ENCODE measurements at regions not wholly inside any gene's neighbourhood (a gene's known extent, or its start where the extent isn't known, plus 50 kb on each side); places are given as distances from the start of the nearest gene placed in this dataset.

GRCh38 chr2:57859755-57860154, 186.9 kb upstream of the VRK2 start:
- Mint-ChIP-seq H3K27me3 (ENCODE audit: insufficient read depth, unreplicated experiment) (no peaks in the 10 kb centered on the region), H3K9me3 (ENCODE audit: unreplicated experiment) (no peaks in the 10 kb centered on the region), H3K4me1 (ENCODE audit: low read depth, unreplicated experiment) (peaks cover 13% of the 10 kb centered on the region), H3K4me3 (ENCODE audit: unreplicated experiment) (no peak overlapping the region), H3K27ac (ENCODE audit: unreplicated experiment) (no peak overlapping the region), H3K36me3 (ENCODE audit: insufficient read depth, unreplicated experiment) (no peaks in the 10 kb centered on the region)
- ChIA-PET POLR2A (no interaction called here), CTCF (no interaction called here)
- no peaks in the 10 kb centered on the region for H3K27me3 ChIP-seq (replicated peaks; ENCODE audit: control insufficient read depth, insufficient read depth, low read length)
- H3K36me3 ChIP-seq (ENCODE audit: control insufficient read depth, insufficient read depth, low read length): no peaks in the 10 kb centered on the region
- intact Hi-C loops (cut with micrococcal nuclease; ENCODE audit: unreplicated experiment): no loop called here
- BruUV-seq (replicated peaks): no TSS peak
- H3K4me1 ChIP-seq: peaks cover 10% of the 10 kb centered on the region; the same call in 1 of the 2 replicates
- no peak for TF ChIP-seq CTCF (IDR thresholded peaks at IDR 0.05; ENCODE audit: insufficient read depth in 1 of 2, low read depth in 1 of 2, low read length in 1 of 2, severe bottlenecking in 1 of 2, unreplicated experiment in 1 of 2)
- H3K9me3 ChIP-seq: no peaks in the 10 kb centered on the region
- DNase-seq: no peak
- H3K4me3 ChIP-seq (ENCODE audit: low read depth, low read length): no peak overlapping the region

- H3K36me3 ChIP-seq (ENCODE audit: control insufficient read depth, insufficient read depth, low read length): no peaks in the 10 kb centered on the region
- intact Hi-C loops (cut with micrococcal nuclease; ENCODE audit: unreplicated experiment): no loop called here
- H3K4me3 ChIP-seq (ENCODE audit: low read depth, low read length): no peak overlapping the region
- no TSS peak for BruUV-seq (replicated peaks)
- no peak overlapping the region for H3K4me3 Mint-ChIP-seq (ENCODE audit: unreplicated experiment)
- H3K9me3 ChIP-seq: no peaks in the 10 kb centered on the region
- ChIA-PET CTCF (no interaction called here), POLR2A (no interaction called here)
- peaks cover 10% of the 10 kb centered on the region; the same call in 1 of the 2 replicates for H3K4me1 ChIP-seq
- peaks cover 13% of the 10 kb centered on the region for H3K4me1 Mint-ChIP-seq (ENCODE audit: low read depth, unreplicated experiment)
- H3K27ac Mint-ChIP-seq (ENCODE audit: unreplicated experiment): no peak overlapping the region
- H3K9me3 Mint-ChIP-seq (ENCODE audit: unreplicated experiment): no peaks in the 10 kb centered on the region
- no peak for TF ChIP-seq CTCF (IDR thresholded peaks at IDR 0.05; ENCODE audit: insufficient read depth in 1 of 2, low read depth in 1 of 2, low read length in 1 of 2, severe bottlenecking in 1 of 2, unreplicated experiment in 1 of 2)
- no peaks in the 10 kb centered on the region for H3K36me3 Mint-ChIP-seq (ENCODE audit: insufficient read depth, unreplicated experiment)
- DNase-seq: no peak
- H3K27me3 ChIP-seq (replicated peaks; ENCODE audit: control insufficient read depth, insufficient read depth, low read length): no peaks in the 10 kb centered on the region
- H3K27me3 Mint-ChIP-seq (ENCODE audit: insufficient read depth, unreplicated experiment): no peaks in the 10 kb centered on the region
These were observed 184.5 kb upstream of the VRK2 start for GRCh38 chr2:57862153-57862552.

- Mint-ChIP-seq H3K4me3 (ENCODE audit: unreplicated experiment) (no peak overlapping the region), H3K9me3 (ENCODE audit: unreplicated experiment) (no peaks in the 10 kb centered on the region), H3K36me3 (ENCODE audit: insufficient read depth, unreplicated experiment) (no peaks in the 10 kb centered on the region), H3K27ac (ENCODE audit: unreplicated experiment) (no peak overlapping the region), H3K4me1 (ENCODE audit: low read depth, unreplicated experiment) (peaks cover 13% of the 10 kb centered on the region), H3K27me3 (ENCODE audit: insufficient read depth, unreplicated experiment) (no peaks in the 10 kb centered on the region)
- H3K36me3 ChIP-seq (ENCODE audit: control insufficient read depth, insufficient read depth, low read length): no peaks in the 10 kb centered on the region
- DNase-seq: no peak
- CTCF ChIA-PET: no interaction called here
- POLR2A ChIA-PET: no interaction called here
- H3K4me3 ChIP-seq (ENCODE audit: low read depth, low read length): no peak overlapping the region
- H3K9me3 ChIP-seq: no peaks in the 10 kb centered on the region
- H3K27me3 ChIP-seq (replicated peaks; ENCODE audit: control insufficient read depth, insufficient read depth, low read length): no peaks in the 10 kb centered on the region
- no TSS peak for BruUV-seq (replicated peaks)
- no peak for TF ChIP-seq CTCF (IDR thresholded peaks at IDR 0.05; ENCODE audit: insufficient read depth in 1 of 2, low read depth in 1 of 2, low read length in 1 of 2, severe bottlenecking in 1 of 2, unreplicated experiment in 1 of 2)
- intact Hi-C loops (cut with micrococcal nuclease; ENCODE audit: unreplicated experiment): no loop called here
- peaks cover 10% of the 10 kb centered on the region; the same call in 1 of the 2 replicates for H3K4me1 ChIP-seq
These were observed 183.9 kb upstream of the VRK2 start for GRCh38 chr2:57862727-57863126.

All from Caco-2 (cell line).